Liver (tissue), 8 donors: ENCODE measurements at regions not wholly inside any gene's neighbourhood (a gene's known extent, or its start where the extent isn't known, plus 50 kb on each side); places are given as distances from the start of the nearest gene placed in this dataset.

Experiments
- DNase-seq: peaks from one replicate; pipeline ENCODE4 v3.0.0-alpha.2; 2017; ENCODE audit warnings: low spot score
- H3K27ac ChIP-seq, 2 donors: one replicate each; pipeline ENCODE4 v1.7.0; 2013; ENCODE audit warnings: inconsistent platforms in 2 of 2, low read length in 2 of 2, control low read depth in 1 of 2, low read depth in 1 of 2, mild to moderate bottlenecking in 1 of 2
- H3K27me3 ChIP-seq, 4 donors: one replicate each; pipeline versions ENCODE4 v1.6.1 to v1.7.0; 2013; ENCODE audit warnings: low read length in 3 of 4, inconsistent platforms in 1 of 4, mild to moderate bottlenecking in 1 of 4, moderate library complexity in 1 of 4; ENCODE audit not compliant: control insufficient read depth in 4 of 4, insufficient read depth in 4 of 4
- H3K36me3 ChIP-seq, 4 donors: one replicate each; pipeline versions ENCODE4 v1.6.1 to v1.7.0; 2013; ENCODE audit warnings: low read length in 3 of 4, mild to moderate bottlenecking in 3 of 4, low read depth in 1 of 4, moderate library complexity in 1 of 4; ENCODE audit not compliant: control insufficient read depth in 4 of 4, insufficient read depth in 3 of 4
- H3K4me1 ChIP-seq, 4 donors: one replicate each; pipeline versions ENCODE4 v1.6.1 to v1.7.0; 2013; ENCODE audit warnings: low read length in 3 of 4, mild to moderate bottlenecking in 3 of 4, moderate library complexity in 1 of 4; ENCODE audit not compliant: control insufficient read depth in 4 of 4, insufficient read depth in 4 of 4
- H3K4me3 ChIP-seq, 3 donors: one replicate each; pipeline versions ENCODE4 v1.6.1 to v1.7.0; 2013; ENCODE audit warnings: low read length in 3 of 3, control low read depth in 1 of 3, low read depth in 1 of 3, mild to moderate bottlenecking in 1 of 3
- H3K9ac ChIP-seq, 2 donors: one replicate each; pipeline ENCODE4 v1.7.0; 2013; ENCODE audit warnings: low read length in 2 of 2, mild to moderate bottlenecking in 2 of 2, moderate library complexity in 2 of 2, control low read depth in 1 of 2, low read depth in 1 of 2
- H3K9me3 ChIP-seq, 4 donors: one replicate each; pipeline versions ENCODE4 v1.6.1 to v1.7.0; 2013; ENCODE audit warnings: low read length in 3 of 4; ENCODE audit not compliant: control insufficient read depth in 4 of 4
- ATF3 ChIP-seq: IDR thresholded peaks from 2 replicates; pipeline ENCODE4 v1.6.1; 2016; ENCODE audit warnings: antibody characterized with exemption
- CTCF ChIP-seq: fragments of 150-350 bp; IDR thresholded peaks from 2 replicates; pipeline ENCODE4 v1.5.1; 2017; ENCODE audit warnings: improper control_type of control experiment, low read depth, low read length; ENCODE audit not compliant: missing input control
- EGR1 ChIP-seq, 2 donors: IDR thresholded peaks; 2 replicates each; pipeline ENCODE4 v1.6.1; 2016 to 2018; ENCODE audit warnings: antibody characterized with exemption in 2 of 2, low read depth in 2 of 2
- FOXA1 ChIP-seq: IDR thresholded peaks from 2 replicates; pipeline ENCODE4 v1.6.1; 2016; ENCODE audit warnings: antibody characterized with exemption
- GABPA ChIP-seq, 2 donors: IDR thresholded peaks in 1 of 2; conservative IDR thresholded peaks in 1 of 2; 2 replicates each; pipeline ENCODE4 v1.6.1; 2016; ENCODE audit warnings: antibody characterized with exemption in 2 of 2, mild to moderate bottlenecking in 1 of 2, moderate library complexity in 1 of 2
- HNF4G ChIP-seq: IDR thresholded peaks from 2 replicates; pipeline ENCODE4 v1.6.1; 2016; ENCODE audit warnings: antibody characterized with exemption
- MAX ChIP-seq: IDR thresholded peaks from 2 replicates; pipeline ENCODE4 v1.6.1; 2016; ENCODE audit warnings: antibody characterized with exemption
- RAD21 ChIP-seq, 2 donors: IDR thresholded peaks; 2 replicates each; pipeline ENCODE4 v1.6.1; 2016; ENCODE audit warnings: antibody characterized with exemption in 2 of 2, mild to moderate bottlenecking in 2 of 2
- RXRA ChIP-seq, 2 donors: IDR thresholded peaks; 2 replicates each; pipeline ENCODE4 v1.6.1; 2017 to 2018; ENCODE audit warnings: antibody characterized with exemption in 2 of 2, mild to moderate bottlenecking in 1 of 2
- TAF1 ChIP-seq: conservative IDR thresholded peaks from 2 replicates; pipeline ENCODE4 v1.6.1; 2016; ENCODE audit warnings: antibody characterized with exemption, mild to moderate bottlenecking
- WGBS: extraction: QIAGEN DNeasy Blood & Tissue Kit; methylation state at CpG from one replicate; pipeline ENCODE4 v1.1.7; 2013; 5-methylcytosine and 5-hydroxymethylcytosine counted together
- TF ChIP-seq, protein P1 (sequence below): IDR thresholded peaks from 2 replicates; pipeline ENCODE4 v1.6.1; 2016; ENCODE audit warnings: antibody characterized with exemption, mild to moderate bottlenecking
- TF ChIP-seq, protein P2 (sequence below): IDR thresholded peaks from 2 replicates; pipeline ENCODE4 v1.6.1; 2016; ENCODE audit warnings: antibody characterized with exemption
- donor health status: healthy.
- donor health status: healthy.
- donor health status: healthy.
- donor health status: healthy.
- donor health status: healthy.

DNA sequence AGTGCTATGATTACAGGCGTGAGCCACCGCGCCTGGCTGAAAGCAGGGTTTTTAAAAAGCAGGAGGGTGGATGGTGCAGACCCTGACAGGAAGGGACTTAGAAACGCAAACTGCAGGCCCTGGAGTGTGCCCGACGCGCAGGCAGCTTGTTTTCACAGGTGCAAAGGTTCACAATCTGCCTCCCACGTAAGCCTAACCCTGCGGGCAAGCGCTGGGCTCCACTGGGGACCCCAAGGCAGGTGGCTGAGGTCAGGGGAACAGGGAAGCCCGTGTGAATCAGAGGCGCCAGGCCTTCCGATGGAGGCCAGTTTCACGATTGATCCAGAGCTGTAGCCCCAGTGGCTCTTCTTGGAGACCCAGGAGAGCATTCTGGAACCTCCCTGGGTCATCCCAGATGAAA, 256.3 kb downstream of the BRD1 start:
- Histone ChIP-seq H3K9ac (no peak overlapping the region), H3K9me3 (no peaks in the 10 kb centered on the region), H3K27ac (no peak overlapping the region), H3K27me3 (peaks cover 0 to 2% (median 0%) of the 10 kb centered on the region in 4 donors), H3K4me1 (no peaks in the 10 kb centered on the region), H3K36me3 (no peaks in the 10 kb centered on the region), H3K4me3 (no peak overlapping the region)
- TF ChIP-seq TAF1 (no peak), RAD21 (IDR thresholded peaks at IDR 0.05) (no peak), CTCF (no peak), MAX (no peak), HNF4G (no peak), ATF3 (no peak), GABPA (IDR thresholded peaks at IDR 0.05 in 1 of 2, conservative IDR thresholded peaks at IDR 0.05 in 1 of 2) (no peak)
- TF ChIP-seq, protein P1, sequence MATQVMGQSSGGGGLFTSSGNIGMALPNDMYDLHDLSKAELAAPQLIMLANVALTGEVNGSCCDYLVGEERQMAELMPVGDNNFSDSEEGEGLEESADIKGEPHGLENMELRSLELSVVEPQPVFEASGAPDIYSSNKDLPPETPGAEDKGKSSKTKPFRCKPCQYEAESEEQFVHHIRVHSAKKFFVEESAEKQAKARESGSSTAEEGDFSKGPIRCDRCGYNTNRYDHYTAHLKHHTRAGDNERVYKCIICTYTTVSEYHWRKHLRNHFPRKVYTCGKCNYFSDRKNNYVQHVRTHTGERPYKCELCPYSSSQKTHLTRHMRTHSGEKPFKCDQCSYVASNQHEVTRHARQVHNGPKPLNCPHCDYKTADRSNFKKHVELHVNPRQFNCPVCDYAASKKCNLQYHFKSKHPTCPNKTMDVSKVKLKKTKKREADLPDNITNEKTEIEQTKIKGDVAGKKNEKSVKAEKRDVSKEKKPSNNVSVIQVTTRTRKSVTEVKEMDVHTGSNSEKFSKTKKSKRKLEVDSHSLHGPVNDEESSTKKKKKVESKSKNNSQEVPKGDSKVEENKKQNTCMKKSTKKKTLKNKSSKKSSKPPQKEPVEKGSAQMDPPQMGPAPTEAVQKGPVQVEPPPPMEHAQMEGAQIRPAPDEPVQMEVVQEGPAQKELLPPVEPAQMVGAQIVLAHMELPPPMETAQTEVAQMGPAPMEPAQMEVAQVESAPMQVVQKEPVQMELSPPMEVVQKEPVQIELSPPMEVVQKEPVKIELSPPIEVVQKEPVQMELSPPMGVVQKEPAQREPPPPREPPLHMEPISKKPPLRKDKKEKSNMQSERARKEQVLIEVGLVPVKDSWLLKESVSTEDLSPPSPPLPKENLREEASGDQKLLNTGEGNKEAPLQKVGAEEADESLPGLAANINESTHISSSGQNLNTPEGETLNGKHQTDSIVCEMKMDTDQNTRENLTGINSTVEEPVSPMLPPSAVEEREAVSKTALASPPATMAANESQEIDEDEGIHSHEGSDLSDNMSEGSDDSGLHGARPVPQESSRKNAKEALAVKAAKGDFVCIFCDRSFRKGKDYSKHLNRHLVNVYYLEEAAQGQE, result no peak
- TF ChIP-seq, protein P2, sequence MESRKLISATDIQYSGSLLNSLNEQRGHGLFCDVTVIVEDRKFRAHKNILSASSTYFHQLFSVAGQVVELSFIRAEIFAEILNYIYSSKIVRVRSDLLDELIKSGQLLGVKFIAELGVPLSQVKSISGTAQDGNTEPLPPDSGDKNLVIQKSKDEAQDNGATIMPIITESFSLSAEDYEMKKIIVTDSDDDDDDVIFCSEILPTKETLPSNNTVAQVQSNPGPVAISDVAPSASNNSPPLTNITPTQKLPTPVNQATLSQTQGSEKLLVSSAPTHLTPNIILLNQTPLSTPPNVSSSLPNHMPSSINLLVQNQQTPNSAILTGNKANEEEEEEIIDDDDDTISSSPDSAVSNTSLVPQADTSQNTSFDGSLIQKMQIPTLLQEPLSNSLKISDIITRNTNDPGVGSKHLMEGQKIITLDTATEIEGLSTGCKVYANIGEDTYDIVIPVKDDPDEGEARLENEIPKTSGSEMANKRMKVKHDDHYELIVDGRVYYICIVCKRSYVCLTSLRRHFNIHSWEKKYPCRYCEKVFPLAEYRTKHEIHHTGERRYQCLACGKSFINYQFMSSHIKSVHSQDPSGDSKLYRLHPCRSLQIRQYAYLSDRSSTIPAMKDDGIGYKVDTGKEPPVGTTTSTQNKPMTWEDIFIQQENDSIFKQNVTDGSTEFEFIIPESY, result no peak
- no peak for DNase-seq
- 87% methylated on average over 14 of the region's 14 CpGs for WGBS

DNA sequence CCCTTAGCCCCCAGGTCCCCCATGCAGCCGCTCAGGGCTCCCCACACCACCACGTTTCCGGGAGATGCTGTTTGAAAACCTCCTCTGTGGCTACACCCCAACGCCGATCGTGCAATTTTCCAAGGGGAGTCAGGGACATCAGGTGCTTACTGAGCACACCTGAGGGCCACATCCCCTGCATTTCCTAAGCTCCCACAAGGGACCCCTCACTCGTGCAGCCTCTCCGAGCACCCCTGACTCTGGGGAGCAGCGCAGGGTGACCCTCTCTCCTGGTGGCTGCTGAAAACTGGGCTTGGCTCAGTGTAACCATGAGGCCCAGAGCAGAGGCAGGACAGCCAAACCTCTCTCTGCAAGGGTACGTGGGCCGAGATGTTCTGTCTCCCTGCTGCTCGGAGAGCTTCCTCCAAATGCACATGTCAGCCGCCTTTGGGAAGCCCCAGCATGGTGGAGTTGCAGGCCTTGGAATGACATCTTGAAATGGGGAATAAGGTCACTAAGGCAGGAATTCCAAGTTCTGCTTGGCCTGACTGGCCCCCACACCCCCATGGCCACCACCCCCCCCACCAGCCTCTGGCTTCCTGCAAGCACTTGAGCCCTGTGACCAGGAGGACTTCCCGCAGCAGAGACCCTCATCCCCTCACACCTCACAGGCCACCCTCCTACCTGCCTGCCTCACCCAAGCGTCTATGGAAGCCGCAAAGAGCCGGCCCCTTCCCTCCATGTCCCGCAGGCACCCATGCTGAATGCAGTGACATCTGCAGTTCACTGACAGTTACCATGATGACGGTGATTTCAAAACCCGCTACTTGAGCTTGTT, 257.4 kb downstream of the BRD1 start:
- no peaks in the 10 kb centered on the region for H3K4me1 ChIP-seq
- TF ChIP-seq RXRA (IDR thresholded peaks at IDR 0.05), result no peak
- no peak for TF ChIP-seq EGR1 (IDR thresholded peaks at IDR 0.05; ENCODE audit: low read depth in 2 of 2)
- no peak for TF ChIP-seq FOXA1
- TF ChIP-seq MAX, result no peak
- no peak for TF ChIP-seq RAD21 (IDR thresholded peaks at IDR 0.05)
- TF ChIP-seq, protein P1, result no peak
- 79% methylated on average over 20 of the region's 20 CpGs for WGBS
- no peak overlapping the region for H3K27ac ChIP-seq
- no peaks in the 10 kb centered on the region for H3K9me3 ChIP-seq
- no peak overlapping the region for H3K9ac ChIP-seq
- no peaks in the 10 kb centered on the region for H3K36me3 ChIP-seq
- no peak overlapping the region for H3K4me3 ChIP-seq
- H3K27me3 ChIP-seq, result peaks cover 0 to 2% (median 0%) of the 10 kb centered on the region in 4 donors
- no peak for DNase-seq
